C1 segment of cervical spinal cord (tissue), 14 donors: ENCODE measurements at regions not wholly inside any gene's neighbourhood (a gene's known extent, or its start where the extent isn't known, plus 50 kb on each side); places are given as distances from the start of the nearest gene placed in this dataset.

Experiments used
- DNase-seq, 14 donors: peaks; one replicate each; lab custom pipeline; 2025; lab: John Stamatoyannopoulos, UW

- no peak for DNase-seq
These were observed 218.8 kb upstream of the FOXF1 start for GRCh38 chr16:86291491-86291890.

- DNase-seq = no peak
These were observed 218.1 kb upstream of the FOXF1 start for GRCh38 chr16:86292171-86292775.

DNA sequence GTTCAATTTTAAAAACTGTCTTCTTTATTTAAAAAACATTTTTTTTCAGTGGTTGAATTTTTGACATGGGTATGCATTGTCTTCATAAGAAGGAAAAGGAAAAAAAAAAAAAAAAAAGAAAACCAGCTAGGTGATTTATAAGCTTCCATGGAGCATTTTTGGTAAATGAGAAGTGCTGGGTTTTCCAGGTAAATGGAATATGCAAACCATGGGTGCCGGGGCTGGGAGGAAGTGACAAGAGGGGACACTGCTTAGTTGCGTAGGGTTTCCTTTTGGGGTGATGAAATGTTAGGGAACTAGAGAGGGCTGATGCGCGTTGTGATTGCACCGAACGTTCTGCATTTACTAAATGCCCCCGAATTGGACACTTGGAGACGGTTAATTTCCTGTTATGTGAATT, 217.4 kb upstream of the FOXF1 start:
- DNase-seq = no peak

DNA sequence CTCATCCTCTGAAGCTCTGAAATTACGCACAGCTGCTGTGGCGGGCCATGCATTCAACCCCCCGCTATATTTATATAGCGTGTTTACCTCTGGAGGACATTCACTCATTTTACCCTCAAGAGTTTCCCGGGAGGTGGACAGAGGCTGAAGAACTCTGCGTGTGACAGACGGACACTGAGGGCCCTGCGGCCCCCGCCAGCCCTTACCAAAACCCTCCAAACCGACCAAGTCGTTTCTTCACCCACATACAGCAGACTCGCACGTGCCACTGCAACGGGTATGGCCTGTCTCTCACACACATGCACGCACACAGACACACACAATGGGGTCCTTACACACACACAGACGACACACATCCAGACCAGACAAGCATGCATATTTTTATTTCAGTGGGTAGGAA, 216.4 kb upstream of the FOXF1 start:
- DNase-seq = no peak

DNA sequence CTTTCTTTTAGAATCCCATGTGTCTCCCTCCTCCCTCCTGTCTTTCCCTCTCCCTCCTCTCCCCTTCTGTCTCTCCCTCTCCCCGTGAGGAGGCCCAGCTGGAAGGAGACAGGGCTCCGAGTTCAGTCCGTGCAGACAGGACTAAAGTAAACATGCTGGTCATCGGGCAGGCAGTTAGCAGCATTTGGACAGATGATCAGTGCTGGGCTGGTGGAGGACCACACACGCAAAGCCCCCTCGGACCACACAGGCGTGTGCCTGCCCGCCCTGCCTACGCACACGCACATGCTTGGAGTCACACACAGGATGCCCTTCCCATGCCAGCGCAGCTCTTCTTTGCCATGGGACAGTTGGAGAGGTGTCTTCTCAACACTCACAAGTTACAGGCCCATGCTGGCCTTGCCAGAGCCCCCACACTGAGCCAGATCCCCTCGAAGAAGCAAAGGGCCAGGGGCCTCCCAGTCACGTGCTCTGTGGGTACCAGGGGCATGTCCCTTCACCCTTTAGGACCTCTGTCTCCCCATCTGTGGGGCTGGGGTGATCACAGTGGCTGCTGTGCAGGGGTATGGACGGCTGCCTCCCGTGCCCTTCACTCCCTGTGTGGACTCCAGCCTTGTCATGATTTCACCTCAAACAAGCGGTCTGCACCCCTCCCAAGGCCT, 215.7 kb upstream of the FOXF1 start:
- no peak for DNase-seq

- DNase-seq = no peak
These were observed 214.1 kb upstream of the FOXF1 start for GRCh38 chr16:86296256-86296655.

- no peak for DNase-seq
These were observed 212.9 kb upstream of the FOXF1 start for GRCh38 chr16:86297391-86297790.

DNA sequence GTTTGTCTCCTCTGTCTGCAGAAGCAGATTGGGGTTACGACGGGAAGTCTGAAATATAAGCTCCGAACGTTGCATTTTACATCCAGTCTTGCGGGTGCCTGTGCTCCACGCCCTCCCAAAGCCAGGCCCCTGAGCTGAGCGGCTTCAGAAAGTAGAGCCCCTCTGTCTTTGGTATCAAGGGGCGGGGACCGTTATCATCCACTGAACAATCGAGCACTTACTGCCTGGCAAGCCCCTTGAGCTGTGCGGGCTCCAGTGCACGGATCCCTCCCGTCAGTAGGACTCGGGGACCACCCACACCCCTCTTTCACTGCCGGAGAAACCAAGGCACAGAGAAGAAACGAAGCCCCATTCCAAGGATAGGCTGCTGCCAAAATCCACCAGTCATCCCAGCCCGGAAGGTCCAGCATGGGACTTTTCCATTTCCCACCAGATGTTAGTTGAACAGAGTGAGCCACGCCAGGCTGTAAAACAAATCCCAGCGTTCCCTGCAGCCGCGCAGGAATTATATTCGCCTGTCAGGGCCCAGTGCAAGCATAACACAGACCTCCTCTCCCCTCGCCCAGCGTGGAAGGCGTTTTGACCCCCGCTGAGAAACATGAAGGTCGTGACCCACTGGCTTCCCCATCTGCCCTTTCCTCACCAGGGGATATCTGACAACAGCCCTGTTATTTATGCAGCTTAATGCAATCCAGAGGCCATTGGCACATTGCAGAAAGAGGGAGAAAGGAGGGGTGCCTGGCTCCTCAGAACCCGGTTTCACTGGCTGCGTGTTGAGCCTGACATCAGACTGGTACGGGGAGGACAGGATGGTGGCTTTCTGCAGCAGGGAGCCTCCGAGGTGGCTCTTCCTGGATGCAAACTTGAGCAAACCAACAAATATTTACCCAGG, 212.2 kb upstream of the FOXF1 start:
- no peak for DNase-seq

DNA sequence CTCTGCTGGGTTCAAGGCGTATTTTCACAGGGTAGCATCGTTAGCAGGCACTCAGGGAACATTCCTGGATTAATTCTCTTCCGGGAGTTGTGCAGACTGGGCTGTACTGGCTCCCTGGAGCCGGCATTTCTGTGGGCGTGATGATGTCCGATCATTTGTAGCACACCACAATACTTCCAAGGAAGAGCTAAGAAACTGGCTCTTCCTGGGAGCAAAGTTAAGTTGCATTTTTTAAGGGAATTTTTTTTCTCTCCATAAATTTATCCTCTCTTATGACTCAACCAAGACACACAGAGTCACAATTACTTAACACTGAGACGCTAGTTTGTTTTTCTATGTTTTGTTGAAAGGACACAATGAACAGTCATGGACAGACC, 211.6 kb upstream of the FOXF1 start:
- DNase-seq = no peak

DNA sequence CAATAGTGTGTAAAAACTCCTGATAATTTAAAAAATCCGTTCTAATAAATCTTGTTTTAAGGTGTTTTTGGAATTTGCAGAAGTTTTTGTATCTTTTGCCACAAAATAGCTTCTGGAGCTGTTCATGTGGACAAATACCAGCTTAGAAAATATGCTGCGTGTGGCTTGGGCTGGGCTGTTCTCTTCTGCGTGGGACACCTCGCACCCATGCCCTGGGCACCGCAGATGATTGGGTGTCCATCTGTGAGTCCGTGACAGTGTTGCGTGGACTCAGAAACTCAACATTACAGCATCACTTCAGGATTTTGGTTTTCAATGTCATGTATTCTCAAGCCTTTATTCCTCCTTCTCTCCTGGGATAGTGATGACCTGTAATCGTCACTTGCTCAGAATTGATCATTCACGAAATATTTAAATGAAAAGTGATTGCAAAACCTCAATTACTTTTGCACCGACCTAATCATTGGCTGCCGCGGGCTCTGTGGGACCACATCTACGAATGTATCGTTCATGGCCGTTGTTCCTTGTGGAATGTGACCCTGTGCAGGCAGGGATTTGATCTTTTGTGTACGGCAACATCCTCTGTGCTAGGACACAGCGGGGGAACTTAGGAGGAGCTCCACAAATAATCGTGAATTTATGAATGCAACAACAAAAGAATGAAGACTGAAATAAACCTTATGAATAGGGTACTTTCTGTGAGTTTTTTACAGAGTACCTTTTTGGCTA, 210.3 kb upstream of the FOXF1 start:
- no peak for DNase-seq

- no peak for DNase-seq
These were observed 209.4 kb upstream of the FOXF1 start for GRCh38 chr16:86300746-86301481.

GRCh38 chr16:86302421-86303109, 207.8 kb upstream of the FOXF1 start:
- DNase-seq = no peak

GRCh38 chr16:86303787-86304678, 206.3 kb upstream of the FOXF1 start:
- DNase-seq = no peak

DNA sequence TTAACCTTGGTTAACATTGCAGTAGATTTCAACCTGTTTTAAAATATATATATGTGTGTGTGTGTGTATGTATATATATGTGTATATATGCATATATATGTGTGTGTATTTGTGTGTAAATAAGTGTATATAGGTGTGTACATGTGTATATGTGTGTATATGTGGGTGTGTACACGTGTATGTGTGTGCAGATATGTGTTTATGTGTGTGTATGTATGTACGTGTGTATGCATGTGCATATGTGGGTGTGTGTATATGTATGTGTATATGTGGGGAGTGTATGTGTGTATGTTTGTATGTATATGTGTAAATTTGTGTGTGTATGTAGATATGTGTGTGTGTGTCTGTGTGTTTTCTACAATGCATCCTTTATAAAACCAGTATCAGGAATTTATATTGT, 205.5 kb upstream of the FOXF1 start:
- no peak for DNase-seq

DNA sequence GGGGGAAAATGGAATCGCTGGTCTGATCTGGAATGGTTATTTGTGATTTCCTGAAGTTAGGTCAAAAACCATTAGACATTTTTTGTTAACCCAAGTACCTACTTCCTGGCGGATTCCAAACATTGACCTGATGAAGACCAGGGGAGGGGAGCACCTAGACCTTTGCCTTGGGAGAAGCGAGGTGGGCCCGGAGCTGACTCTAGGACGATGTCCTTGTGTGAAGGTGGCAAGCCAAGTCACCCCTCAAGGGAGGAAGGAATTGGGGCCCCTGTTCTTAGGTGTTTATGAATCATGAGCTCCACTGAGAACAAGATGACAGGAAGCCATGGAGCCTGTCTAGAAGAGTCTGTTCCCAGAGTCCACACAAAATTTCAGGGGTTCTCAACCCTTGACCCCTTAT, 204.9 kb upstream of the FOXF1 start:
- no peak for DNase-seq

DNA sequence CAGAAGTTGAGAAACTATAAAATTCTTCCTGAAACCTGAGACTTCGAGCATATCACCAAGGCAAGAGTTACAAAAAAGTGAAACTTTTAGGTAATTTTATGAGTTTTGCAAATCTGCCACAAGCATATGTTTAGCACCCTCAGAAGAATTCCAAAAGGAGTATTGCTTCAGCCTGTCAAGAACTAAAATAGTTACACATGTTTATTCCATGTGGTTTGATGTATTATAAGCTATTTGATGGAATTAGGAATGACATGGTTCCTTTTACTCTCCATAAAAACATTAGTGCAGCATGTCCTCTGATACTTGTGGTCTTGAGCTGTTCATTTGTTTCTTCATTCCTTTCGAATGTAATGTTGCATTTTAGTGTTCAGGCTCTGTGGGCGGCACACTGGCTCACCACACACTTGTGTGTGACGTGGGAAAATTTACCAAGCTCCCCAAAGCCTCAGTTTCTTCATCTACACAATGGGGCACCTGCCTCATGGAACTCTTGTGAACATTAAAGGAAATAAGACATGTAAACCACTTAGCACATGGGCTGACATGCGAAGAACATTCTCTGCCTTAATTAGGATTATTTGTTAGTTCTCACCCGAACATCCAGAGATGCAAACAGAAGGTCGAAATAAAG, 204.2 kb upstream of the FOXF1 start:
- no peak for DNase-seq

DNA sequence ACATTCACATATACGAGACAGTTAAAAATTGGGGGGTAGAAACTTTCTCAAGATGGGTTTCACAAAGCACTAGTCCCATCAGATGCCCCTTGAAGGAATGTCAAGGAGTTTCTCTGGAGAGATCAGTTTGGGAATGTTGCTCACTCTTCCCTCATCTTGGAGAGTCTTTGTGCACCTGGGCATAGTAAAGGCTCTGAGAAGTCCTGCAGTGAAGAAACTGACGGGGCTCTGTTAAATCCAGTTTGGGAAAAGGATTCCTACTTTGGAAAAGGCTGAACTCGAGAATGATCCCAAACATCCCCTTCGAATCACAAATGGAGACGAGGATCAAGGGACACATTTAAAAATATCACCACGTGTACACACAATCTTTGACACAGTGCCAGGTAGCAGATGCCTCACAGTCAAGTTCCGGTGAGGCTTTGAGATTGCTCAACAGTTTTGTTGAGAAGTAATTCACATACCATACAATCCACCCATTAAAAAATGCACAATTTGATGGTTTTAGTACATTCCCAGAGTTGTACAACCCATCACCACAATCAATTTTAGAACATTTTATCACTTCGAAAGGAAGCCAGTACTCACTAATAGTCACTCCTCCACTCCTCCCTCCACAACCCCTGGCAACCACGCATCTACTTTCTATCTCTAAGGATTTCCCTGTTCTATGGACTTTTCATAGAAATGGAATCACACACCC, 203.4 kb upstream of the FOXF1 start:
- no peak for DNase-seq

- DNase-seq = no peak
These were observed 202.8 kb upstream of the FOXF1 start for GRCh38 chr16:86307514-86307903.

DNA sequence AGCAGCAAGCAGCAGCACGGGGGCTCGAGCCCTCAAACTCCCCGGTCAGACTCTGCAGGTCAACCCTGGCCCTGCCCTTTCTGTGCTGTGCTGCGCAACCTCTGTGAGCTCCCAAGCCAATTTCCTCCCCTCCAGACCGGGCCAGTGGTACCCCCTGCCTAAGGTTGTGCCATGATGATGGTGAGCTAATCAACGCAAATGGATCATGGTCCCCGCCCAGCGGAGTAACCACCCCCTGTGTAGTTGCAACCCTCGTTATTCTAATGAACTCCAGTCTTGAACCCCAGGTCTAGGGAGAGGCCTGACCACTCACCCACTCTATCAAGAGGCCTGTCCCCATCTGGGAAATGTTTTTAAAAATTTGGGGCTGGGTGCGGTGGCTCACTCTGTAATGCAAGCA, 201.8 kb upstream of the FOXF1 start:
- no peak for DNase-seq
